ENCODE measurements at regions not wholly inside any gene's neighbourhood (a gene's known extent, or its start where the extent isn't known, plus 50 kb on each side); places are given as distances from the start of the nearest gene placed in this dataset.

DNA sequence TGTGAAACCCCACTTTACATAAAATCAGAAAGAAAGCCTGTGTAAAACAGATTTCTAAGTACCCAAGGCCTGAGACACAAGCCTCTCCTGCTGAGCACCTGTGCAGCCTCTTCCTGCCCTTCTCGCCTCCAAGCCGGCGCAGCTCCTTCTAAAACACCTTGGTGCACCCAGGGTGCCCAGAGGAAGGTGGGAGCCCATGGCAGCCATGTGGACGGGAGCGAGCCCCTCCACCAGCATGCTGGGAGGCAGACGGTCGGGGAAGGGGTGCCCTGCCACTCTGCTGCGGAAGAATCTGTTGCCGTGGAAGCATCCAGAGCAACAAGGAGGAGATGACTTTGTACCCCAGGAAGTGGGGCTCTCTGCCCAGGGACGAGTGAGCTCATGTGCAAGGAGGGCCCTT lies 103.1 kb upstream of the C14orf180 start:
- Histone ChIP-seq H3K36me3 (ENCODE audit: insufficient read depth, low read length) (no peaks in the 10 kb centered on the region), H4K20me1 (ENCODE audit: insufficient read depth, low read length) (no peaks in the 10 kb centered on the region), H3K9me3 (ENCODE audit: low read depth, low read length) (no peaks in the 10 kb centered on the region), H2AFZ (ENCODE audit: low read length) (no peak overlapping the region), H3K4me2 (ENCODE audit: insufficient read depth, low read length) (no peak overlapping the region), H3K4me3 (ENCODE audit: insufficient read depth, low read length) (no peak overlapping the region), H3K27me3 (ENCODE audit: insufficient read depth, low read length) (no peaks in the 10 kb centered on the region), H3K79me2 (ENCODE audit: insufficient read depth, low read length) (no peaks in the 10 kb centered on the region), H3K4me1 (ENCODE audit: insufficient read depth, low read length) (no peaks in the 10 kb centered on the region), H3K27ac (ENCODE audit: low read depth, low read length) (no peak overlapping the region)
- no peak for DNase-seq (ENCODE audit: insufficient read length, low spot score, missing footprints)
- TF ChIP-seq, protein P1, sequence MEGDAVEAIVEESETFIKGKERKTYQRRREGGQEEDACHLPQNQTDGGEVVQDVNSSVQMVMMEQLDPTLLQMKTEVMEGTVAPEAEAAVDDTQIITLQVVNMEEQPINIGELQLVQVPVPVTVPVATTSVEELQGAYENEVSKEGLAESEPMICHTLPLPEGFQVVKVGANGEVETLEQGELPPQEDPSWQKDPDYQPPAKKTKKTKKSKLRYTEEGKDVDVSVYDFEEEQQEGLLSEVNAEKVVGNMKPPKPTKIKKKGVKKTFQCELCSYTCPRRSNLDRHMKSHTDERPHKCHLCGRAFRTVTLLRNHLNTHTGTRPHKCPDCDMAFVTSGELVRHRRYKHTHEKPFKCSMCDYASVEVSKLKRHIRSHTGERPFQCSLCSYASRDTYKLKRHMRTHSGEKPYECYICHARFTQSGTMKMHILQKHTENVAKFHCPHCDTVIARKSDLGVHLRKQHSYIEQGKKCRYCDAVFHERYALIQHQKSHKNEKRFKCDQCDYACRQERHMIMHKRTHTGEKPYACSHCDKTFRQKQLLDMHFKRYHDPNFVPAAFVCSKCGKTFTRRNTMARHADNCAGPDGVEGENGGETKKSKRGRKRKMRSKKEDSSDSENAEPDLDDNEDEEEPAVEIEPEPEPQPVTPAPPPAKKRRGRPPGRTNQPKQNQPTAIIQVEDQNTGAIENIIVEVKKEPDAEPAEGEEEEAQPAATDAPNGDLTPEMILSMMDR (IDR thresholded peaks at IDR 0.05; ENCODE audit: extremely low read depth, low read depth, low read length) = no peak

DNA sequence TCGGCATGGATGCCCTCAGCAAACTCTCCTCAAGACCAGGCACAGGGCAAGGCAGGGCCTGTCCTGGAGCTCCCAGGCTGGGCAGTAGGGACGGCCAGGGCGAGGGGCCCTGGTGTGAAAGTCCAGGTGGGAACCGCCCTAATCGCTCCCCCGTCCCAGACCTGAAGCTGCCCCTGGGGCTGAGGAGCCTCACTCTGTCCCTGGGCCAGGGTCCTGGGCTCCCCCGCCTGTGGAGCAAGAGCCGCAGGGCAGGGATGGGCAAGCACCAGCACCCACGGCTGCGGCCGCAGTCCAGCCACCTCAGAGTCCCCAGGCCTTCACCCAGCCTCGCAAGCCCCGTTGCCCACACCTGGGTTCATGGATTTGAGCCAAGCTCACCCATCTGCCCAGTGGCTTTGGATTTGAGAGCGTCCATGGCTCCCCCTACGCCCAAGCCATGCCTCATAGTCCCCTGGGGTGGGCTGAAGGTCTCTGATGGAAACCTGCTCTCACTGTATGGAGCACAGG lies 102.4 kb upstream of the C14orf180 start:
- H3K4me2 ChIP-seq (ENCODE audit: insufficient read depth, low read length) = no peak overlapping the region
- no peaks in the 10 kb centered on the region for H3K36me3 ChIP-seq (ENCODE audit: insufficient read depth, low read length)
- no peak overlapping the region for H3K27ac ChIP-seq (ENCODE audit: low read depth, low read length)
- DNase-seq (ENCODE audit: insufficient read length, low spot score, missing footprints) = no peak
- H3K4me3 ChIP-seq (ENCODE audit: insufficient read depth, low read length) = no peak overlapping the region
- H3K9me3 ChIP-seq (ENCODE audit: low read depth, low read length) = no peaks in the 10 kb centered on the region
- H3K27me3 ChIP-seq (ENCODE audit: insufficient read depth, low read length) = no peaks in the 10 kb centered on the region
- no peak overlapping the region for H2AFZ ChIP-seq (ENCODE audit: low read length)
- TF ChIP-seq, protein P1 (IDR thresholded peaks at IDR 0.05; ENCODE audit: extremely low read depth, low read depth, low read length) = no peak
- no peaks in the 10 kb centered on the region for H3K4me1 ChIP-seq (ENCODE audit: insufficient read depth, low read length)
- no peaks in the 10 kb centered on the region for H4K20me1 ChIP-seq (ENCODE audit: insufficient read depth, low read length)
- H3K79me2 ChIP-seq (ENCODE audit: insufficient read depth, low read length) = no peaks in the 10 kb centered on the region

DNA sequence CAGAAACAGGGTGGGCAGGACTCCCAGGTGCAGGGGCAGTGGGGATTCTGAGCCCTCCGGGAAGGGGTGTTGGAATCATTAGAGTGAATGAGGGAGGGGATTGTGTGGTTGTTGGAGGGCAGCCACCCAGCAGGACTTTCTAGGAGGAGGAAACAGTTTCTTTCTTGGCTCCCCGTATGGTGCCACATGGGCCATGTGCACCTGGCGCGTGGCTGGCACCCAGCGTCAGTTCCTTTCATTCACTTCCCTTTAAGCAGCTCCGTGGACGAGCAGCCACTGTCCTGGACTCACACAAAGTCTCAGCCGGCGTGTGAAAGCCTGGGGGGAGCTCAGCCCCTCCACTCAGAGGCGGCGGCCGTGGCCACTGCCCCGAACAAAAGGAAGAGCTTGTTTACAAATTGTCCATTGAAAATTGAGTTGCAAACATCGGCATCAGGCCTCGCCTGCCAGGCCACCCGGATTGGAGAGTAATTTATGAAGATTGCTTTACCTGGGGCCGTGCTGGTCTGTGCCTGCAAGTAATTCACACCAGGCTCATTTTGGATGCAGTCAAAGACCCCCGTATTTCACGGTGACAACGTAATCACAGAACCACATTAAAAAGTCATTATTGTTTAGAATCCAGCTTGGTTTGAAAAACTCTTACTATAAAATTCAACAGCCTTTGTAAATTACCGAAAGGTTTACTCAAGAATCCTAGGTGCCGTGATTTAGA lies 101.7 kb upstream of the C14orf180 start:
- Histone ChIP-seq H4K20me1 (ENCODE audit: insufficient read depth, low read length) (no peaks in the 10 kb centered on the region), H3K9me3 (ENCODE audit: low read depth, low read length) (no peaks in the 10 kb centered on the region)

DNA sequence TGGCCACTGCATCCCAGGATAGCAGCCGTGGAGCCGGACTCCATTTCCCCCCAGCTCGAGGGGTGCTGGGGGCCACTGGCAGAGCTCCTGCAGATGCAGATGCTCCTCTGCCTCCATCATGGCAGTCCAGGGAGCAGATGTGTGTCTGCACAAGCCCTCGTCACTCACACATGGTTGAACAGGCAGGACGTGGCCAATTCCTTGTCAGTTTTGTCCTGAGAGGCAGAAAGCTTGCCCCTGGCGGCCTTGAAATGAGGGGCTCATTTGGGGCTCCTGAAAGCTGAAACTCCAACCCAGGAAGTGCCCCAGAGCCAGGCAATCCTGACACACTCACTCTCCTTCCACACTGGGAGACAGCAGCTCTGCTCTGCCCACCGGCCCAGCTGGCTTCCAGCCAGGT lies 100.9 kb upstream of the C14orf180 start:
- Histone ChIP-seq H3K4me3 (ENCODE audit: insufficient read depth, low read length) (no peak overlapping the region), H3K4me1 (ENCODE audit: insufficient read depth, low read length) (no peaks in the 10 kb centered on the region), H3K4me2 (ENCODE audit: insufficient read depth, low read length) (no peak overlapping the region), H3K79me2 (ENCODE audit: insufficient read depth, low read length) (no peaks in the 10 kb centered on the region), H3K9me3 (ENCODE audit: low read depth, low read length) (no peaks in the 10 kb centered on the region), H3K27me3 (ENCODE audit: insufficient read depth, low read length) (no peaks in the 10 kb centered on the region), H2AFZ (ENCODE audit: low read length) (no peak overlapping the region), H3K36me3 (ENCODE audit: insufficient read depth, low read length) (no peaks in the 10 kb centered on the region), H3K27ac (ENCODE audit: low read depth, low read length) (no peak overlapping the region), H4K20me1 (ENCODE audit: insufficient read depth, low read length) (no peaks in the 10 kb centered on the region)
- TF ChIP-seq, protein P1 (IDR thresholded peaks at IDR 0.05; ENCODE audit: extremely low read depth, low read depth, low read length) = no peak
- DNase-seq (ENCODE audit: insufficient read length, low spot score, missing footprints) = no peak

More for the DNA sequence above, 101.7 kb upstream of the C14orf180 start:
- Histone ChIP-seq H3K27me3 (ENCODE audit: insufficient read depth, low read length) (no peaks in the 10 kb centered on the region), H2AFZ (ENCODE audit: low read length) (no peak overlapping the region), H3K27ac (ENCODE audit: low read depth, low read length) (no peak overlapping the region), H3K36me3 (ENCODE audit: insufficient read depth, low read length) (no peaks in the 10 kb centered on the region), H3K4me2 (ENCODE audit: insufficient read depth, low read length) (no peak overlapping the region), H3K79me2 (ENCODE audit: insufficient read depth, low read length) (no peaks in the 10 kb centered on the region), H3K4me3 (ENCODE audit: insufficient read depth, low read length) (no peak overlapping the region), H3K4me1 (ENCODE audit: insufficient read depth, low read length) (no peaks in the 10 kb centered on the region)
- no peak for DNase-seq (ENCODE audit: insufficient read length, low spot score, missing footprints)
- TF ChIP-seq, protein P1 (IDR thresholded peaks at IDR 0.05; ENCODE audit: extremely low read depth, low read depth, low read length) = no peak
